Ammon's horn (tissue), 1 donor: ENCODE measurements at regions not wholly inside any gene's neighbourhood (a gene's known extent, or its start where the extent isn't known, plus 50 kb on each side); places are given as distances from the start of the nearest gene placed in this dataset.
"Not testable (repeated sequence)": the region's sequence is repeated elsewhere in the genome, so short reads cannot be mapped to it uniquely, and the experiment has no call there.

ENCODE experiments used
- DNase-seq: peaks from one replicate; pipeline ENCODE4 v3.0.0-alpha.2; 2016; ENCODE audit warnings: low spot score

DNA sequence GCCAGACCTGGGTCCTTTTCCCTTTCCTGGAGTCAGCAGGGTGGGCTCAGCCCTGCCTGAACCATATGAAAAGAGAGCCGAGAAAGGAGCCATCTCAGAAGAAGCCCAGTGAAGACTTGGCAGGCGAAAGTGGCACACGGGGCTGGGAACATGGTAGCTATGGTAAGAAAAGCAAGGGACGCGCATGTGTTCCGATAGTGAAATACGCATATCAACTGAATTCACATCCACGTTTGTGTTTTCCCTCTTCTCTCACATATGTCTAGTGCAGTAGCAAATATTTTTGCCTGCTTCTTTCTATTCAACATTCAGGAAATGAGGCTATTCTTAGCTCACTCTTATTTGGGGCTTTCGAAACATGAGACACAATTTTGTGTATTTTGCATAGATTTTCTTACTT is 54.1 kb upstream of the PEG3 start:
- DNase-seq, result no peak

DNA sequence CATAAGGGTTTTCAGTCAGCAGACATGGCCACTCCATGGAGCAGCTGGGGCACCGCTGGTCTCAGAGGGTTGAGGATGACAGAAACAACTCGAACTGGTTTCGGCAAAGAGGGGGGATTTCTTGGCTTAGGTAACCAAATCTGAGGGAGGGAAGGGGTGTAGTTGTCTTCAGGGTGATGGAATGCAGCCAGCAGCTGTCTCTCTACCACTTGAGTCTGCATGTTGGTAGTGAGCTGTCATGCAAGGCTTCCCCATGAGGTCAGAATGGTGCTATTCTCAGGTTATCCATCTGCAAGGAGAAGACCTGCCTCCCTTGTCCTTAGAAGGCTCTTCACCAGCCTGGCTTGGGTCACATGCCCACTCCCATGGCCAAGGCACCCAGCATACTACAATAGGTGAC is 55.6 kb upstream of the PEG3 start:
- DNase-seq, result no peak

DNA sequence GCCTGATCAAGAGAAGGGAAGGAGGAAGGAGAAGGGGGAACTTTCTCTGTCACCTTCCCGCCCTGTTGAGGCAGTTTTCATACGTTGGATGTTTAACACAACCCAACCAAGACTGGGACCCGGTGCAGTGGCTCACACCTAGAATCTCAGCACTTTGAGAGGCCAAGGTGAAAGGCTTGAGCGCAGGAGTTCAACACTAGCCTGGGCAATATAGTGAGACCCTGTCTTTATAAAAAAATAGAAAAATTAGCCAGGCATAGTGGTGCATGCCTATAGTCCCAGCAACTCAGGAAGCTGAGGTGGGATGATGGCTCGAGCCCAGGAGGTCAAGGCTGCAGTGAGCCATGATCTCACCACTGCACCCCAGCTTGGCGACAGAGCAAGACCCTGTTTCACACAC is 59.4 kb upstream of the PEG3 start:
- no peak for DNase-seq

DNA sequence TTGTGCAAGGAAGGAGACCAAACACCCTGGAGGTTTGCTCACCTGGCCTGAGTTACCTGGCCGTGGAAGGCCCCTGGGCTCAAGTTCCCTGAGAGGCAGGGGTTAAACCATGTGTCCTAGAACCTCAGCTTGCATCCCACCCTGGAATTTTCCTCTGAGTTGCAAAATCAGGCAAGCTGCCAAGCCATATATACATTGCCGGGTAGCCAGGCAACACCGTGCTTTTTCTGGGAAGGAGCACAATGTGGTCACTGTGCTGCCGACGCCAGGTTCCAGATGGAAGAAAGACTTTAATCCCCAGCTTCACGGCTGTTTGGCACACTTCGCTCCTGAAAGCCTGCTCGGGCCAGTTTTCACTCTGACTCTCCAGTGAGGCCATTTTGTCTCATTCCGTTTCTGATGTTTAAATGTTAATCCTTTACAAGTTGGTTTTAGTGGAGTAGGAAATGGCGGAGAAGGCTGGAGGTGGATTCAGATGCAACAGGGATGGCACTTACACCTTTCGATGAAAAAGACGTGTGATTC is 60.1 kb upstream of the PEG3 start:
- DNase-seq, result no peak

DNA sequence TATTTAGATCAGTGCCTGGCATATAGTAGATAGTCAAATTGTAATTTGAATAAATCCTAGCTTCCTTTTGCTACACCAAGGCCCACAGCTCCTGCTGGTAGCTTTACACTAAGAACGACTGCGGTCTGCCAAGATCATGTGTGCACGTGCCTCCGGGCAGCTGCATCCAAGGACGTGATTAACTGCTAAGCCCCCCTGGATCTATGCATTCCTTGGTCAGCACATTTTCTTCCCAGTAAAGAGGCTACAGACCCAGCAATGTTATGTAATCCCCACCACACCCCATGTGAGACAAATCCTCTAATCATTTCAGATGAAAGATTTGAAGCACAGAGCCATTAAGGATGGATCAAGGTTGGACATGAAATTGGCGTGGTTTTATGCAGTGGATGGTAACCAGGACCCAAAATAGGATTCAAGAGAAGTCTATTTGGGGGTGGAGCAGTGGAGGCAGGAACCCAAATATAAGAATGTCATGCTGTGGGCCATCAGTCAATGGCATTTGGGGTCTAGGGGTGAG is 65.2 kb upstream of the PEG3 start:
- DNase-seq, result no peak

DNA sequence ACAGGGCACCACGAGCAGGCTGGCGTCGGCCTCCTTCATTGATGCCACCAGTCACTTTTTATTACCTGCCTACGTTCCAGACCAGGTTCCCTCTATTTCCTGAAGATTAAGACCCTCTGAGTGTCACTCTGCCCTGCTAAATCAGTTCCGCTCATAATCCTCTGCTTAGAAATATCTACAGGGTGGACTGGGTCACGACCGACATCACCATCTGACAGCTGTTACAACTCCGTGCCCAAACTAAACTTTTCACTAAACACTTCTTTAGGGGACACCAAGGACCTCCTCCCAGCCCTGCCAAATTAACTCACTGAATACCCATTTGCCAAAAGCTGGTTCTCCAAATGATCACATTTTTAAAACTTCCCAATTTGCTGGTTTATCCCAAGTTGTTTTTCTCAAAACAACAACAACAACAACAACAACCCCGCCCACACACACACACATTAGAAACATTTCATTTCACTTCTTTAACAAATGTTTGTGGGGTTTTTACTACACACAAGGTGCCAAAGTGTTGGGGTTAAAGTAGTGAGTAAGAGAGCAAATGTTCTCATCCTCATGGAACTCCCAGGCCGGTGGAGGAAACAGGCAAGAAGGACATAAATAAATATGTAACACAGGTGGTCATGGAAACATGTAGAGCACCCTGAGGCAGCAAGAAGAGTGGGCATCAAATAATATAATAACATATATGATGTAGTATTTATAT is 72.0 kb upstream of the PEG3 start:
- DNase-seq, result no peak

DNA sequence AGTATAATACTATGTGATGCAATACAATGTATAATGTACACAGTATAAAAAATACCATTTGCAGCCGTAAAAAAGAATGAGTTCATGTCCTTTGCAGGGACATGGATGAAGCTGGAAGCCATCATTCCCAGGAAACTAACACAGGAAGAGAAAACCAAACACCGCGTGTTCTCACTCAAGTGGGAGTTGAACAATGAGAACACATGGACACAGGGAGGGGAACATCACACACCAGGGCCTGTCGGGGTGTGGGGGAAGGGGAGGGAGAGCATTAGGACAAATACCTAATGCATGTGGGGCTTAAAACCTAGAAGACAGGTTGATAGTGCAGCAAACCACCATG is 72.6 kb upstream of the PEG3 start:
- not testable (repeated sequence) for DNase-seq

DNA sequence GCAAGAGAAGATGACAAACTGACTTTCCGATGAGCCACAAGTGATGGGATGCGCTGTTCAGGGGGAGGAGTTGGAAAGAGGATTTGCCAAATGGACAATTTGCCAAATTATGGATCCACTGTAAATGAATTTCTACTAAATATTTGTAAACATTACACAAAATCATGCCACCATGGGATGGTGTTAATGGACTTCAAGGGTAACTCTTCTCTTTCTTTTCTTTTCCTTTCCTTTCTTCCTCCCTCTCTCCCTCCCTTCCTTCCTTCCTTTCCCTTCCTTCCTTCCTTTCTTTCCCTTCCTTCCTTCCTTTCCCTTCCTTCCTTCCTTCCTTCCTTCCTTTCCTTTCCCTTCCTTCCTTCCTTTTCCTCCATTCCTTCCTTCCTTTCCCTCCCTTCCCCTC is 76.0 kb upstream of the PEG3 start:
- DNase-seq, result no peak

DNA sequence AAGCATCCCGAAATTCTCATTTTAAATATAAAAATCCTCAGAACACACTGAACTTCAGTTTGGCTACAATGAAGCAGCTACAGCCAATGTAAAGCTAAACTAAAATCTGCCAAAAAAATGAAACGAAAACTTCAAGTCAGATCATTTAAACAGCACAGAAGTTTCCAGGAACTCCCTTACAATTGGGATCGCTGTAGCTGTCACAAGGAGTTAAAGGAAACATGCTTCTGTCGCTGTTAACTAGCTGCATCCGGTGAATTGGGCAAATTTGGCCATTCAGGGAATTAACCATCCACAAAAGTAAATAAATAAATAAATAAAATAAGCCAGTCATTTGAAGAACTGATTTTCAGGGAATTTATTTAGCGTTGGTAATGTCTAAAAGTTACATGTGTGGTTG is 77.0 kb upstream of the PEG3 start:
- DNase-seq, result no peak

DNA sequence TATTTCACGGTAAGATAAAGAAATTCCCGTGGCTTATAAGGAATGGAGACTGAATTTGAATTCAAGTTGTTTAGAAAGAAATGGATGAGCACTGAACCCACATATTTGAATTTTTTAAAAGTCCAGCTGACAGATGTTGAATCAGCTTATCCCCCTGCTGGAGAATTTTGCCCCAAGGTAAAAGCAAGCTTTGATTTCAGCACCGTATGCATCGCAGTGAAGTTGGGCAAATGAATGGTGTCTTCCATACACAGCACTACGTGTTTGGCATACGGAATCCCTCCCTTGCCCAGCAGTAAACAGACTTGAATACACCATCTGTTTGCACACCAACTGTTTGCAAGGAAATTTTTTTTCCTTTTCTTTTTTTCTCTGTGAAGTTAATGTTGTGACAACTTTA is 77.5 kb upstream of the PEG3 start:
- peak; percentile 71 for DNase-seq

DNA sequence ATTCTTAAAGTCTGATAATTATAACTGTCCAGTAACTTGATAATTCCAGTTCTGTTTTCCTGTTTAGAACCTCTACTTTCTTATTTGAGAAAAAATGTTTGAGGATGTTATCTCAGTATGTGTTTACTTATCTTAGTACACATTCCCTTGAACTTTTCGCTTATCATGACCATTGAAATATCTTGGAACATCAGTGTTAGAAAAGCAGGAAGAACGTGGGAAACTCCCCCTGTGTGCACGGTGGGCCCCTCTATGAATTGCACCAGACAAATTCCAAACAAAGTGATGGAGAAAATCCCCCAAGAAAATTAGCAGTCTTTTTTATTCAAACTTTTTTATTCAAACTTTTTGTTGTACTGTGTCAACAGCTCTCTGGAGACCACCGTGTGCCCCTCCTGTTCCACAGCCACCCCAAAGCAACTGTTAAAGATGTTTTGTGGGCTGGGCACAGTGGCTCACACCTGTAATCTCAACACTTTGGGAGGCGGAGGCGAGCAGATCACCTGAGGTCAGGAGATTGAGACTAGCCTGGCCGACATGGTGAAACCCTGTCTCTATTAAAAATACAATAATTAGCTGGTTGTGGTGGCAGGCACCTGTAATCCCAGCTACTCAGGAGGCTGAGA is 78.3 kb upstream of the PEG3 start:
- DNase-seq, result no peak

DNA sequence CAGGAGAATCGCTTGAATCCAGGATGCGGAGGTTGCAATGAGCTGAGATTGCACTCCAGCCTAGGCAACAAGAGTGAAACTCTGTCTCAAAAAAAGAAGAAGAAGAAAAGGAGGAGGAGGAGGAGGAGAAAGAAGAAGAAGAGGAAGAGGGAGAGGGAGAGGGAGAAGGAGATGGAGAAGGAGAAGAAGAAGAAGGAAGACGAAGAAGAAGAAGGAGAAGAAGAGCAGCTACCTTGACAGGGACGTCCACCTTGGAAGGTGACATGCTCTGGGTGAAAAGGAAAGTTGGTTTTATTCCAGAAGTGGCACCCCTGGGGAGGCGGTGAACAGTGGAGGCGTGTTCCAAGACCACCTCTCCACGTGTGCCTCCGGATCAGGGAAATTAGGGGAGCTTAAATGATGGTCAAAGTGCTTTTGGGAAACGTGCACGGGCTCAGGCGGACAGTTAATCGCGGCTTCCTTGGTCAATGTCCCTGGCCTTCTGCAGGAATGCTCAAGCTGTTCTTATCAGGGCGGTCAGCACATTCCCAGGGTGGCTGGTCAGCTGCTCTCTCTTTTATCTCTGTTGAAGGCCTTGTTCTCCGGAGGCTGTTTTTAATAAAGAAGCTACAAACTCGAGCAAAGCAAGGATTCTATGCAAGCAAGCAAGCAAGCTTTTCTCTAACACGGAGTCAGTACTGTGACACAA is 78.9 kb upstream of the PEG3 start:
- DNase-seq, result no peak

DNA sequence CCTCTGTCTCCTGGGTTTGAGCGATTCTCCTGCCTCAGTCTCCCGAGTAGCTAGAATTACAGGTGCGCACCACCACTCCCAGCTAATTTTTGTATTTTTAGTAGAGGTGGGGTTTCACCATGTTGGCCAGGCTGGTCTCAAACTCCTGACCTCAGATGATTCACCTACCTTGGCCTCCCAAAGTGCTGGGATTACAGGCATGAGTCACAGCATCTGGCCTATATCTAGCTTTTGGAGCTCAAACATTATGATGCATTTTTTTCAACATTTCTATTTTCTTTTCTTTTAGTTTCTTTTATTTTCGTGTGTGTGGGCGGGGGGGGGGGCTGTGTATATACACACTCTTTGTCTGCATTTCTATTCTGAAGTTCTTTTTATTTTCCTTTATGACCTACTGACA is 85.6 kb upstream of the PEG3 start:
- not testable (repeated sequence) for DNase-seq

DNA sequence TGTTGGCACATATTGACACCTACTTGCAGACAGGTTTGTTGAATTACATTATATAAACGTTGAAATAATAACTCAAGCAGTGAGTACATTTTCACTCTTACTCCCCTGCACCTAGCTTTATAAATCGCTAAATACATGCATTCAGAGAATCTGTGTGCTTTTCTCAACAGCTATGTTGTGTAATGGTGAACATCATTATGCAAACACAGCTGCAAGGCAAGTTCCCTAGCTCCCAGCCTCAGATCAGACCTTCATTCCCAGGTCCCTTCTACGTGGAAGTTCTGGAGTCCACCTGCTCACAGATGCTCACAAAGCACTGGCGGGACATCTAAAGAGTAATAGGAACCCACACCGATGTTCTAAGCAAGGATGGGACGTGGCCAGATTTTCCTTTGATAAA is 86.8 kb upstream of the PEG3 start:
- DNase-seq, result no peak

DNA sequence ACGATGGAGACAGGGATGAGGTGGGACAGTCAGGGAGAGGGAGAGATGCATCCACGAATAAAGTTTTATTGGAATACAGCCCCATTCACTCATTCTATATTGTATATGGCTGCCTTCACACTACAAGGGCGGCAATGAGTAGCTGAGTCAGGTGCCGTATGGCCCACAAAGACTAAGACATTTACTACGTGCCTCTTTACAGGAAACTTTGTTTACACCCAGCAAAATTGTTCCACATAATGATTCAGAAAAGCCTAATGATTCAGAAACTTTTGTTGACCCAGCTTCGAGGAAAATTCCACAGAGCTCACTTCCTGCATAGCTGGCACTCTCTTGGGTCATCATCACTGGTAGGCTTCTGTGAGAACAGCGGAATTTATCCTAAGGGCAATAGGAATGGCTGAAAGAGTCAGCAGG is 87.3 kb upstream of the PEG3 start:
- DNase-seq, result no peak

DNA sequence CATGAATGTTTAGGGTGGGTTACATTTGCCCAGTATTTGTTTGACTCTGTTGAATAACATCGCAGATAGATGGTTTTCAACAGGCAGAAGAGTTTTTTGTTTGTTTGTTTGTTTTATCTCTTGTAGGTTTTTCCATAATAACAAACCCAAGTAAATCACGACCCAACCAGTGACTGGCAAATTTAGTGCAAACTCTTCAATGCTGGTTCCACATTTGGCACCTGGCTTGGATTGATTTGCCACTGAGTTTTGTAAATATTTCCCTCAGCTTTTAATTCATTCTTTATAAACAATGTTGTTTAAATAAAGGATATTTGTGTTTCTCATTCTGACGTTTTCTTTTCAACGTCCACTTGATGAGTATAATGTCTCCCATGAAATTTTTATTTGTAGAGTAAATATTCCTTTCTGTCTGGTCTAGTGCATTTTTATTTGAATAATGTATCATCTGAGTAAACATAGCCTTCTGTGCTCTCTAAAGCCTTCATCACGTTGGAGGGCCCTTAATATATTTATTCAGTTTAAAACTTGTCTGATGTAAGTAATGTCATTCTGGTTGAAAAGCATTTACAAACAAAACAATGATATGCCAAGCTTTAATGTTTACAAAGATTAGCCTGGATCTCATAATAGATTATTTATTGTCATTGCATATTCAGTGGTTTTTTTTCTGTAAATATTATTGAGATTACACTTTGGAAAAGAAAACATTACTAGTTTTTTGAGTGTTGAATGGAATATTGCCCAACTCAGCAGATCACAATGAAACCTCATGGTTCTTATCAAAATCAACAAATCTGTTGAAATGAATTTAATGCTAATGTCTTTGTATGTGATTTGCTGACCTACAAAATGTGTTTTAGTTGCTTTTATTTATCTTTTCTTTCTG is 90.4 kb upstream of the PEG3 start:
- DNase-seq, result no peak

DNA sequence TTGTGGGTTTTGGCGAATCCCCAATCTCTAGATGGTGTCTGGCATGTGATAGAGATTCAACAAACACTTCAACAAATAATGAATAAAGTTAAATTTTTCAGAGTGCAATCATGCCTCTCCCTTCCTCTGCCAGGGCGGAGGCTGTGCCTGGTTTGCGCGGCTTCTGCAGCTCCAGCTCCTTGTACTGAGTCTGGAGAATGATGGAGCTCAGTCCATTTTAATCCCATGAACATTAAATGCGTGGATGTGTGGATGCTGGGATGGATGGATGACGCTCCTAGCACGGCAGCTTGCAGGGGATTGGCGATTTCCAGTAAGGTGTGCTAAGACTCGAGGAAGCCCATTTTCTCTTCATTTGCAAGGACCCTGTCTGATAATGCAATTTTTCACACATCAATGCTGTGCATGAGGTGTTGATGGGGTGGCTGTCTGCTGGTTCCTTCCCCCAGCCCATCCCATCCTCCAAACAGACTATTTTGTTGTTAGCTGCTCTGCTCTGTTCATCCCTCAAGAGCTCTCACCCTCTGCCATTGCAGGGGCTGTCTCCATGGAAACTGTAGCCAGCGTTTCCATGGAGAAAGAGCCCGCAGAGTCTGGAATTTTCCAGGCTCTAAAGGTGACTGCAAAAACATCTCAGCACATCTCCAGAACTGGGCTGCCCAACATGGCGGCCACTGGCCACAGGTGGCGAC is 92.6 kb upstream of the PEG3 start:
- peak; percentile 51 for DNase-seq

DNA sequence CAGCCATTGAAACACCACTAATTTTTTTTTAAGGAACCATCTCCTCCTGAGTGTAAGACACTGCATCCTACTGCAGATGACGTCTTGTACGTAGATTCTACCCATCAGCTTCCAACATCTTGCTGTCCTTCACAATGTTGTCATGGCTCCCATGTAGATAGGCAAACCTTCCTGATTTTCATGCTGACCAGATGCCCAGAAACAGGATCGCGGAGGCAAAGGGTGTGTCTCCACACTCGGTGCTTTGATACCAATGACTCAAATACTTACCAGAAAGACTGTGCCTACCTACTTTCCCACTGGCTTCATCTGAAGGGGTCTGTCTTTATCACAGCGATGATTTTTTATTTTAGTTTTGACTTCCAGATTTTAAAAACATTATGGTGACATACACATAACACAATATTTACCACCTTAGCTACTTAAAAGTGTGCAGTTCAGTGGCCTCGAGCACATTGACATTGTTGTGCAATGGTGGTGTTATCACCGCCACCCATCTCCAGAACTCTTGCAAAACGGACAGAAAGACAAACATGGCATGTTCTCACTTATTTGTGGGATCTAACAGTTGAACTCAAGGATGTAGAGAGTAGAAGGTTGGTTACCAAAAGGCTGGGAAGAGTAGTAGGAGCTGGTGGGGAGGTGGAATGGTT is 94.0 kb upstream of the PEG3 start:
- no peak for DNase-seq

DNA sequence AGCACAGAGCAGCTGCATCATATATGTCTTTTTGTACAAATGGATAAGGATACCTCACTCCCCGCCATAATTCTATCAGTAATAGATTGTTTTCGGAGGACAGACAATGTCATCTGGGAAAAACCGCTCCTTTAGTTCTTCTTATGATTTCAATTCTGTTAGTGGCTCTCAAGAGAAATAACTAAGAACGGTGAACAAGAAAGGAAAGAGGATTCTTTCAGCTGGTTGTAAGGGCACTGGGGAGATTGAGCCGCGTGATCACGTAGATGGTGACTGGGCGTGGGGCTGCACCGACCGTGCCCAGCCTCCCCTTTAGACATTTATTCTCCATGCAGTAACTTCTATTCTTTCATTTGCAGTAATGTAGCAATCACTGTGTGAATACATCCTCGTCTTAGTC is 99.4 kb upstream of the PEG3 start:
- no peak for DNase-seq

DNA sequence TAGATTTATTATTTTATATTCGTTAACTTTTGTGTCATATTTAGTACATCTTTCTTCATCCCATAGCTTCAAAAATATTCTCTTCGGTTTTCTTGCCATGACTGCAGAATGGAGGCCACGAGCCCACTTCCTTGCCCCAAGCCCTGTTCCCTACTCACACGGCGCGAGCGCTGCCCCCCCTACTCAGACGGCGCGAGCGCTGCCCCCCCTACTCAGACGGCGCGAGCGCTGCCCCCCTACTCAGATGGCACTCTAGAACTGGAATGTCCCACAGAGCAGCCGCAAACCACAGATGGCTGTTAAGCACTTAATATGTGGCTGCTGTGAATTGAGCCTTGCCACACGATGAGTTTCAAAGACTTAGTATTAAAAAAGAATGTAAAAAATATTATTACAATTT is 102.2 kb upstream of the PEG3 start:
- no peak for DNase-seq

DNA sequence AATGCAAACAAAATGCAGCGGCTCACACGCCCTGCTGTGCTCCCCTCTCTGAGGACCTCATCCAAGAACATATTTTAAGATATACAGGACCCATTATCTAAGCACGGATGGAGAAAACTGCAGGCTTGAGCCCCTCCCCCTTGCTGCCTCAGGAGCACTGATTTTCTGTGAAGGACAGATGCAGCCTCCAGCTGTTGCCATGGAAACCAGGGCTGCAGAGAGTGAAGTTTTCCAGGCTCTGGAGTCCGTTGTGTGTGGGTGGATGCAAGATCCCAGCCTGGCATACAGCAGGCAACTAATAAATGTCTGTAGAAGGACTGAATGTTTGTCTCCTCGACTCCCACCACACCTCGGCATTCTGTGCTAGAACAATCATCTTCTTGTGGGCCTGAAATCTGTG is 105.6 kb upstream of the PEG3 start:
- DNase-seq, result peak; percentile 56
